Panc1 (cell line): ENCODE measurements at regions not wholly inside any gene's neighbourhood (a gene's known extent, or its start where the extent isn't known, plus 50 kb on each side); places are given as distances from the start of the nearest gene placed in this dataset.

Experiments
- CTCF ChIP-seq: fragments of 450-650 bp; IDR thresholded peaks from 2 replicates; pipeline ENCODE4 v1.5.1; 2017; ENCODE audit warnings: mild to moderate bottlenecking
- POLR2AphosphoS5 ChIP-seq: IDR thresholded peaks from 2 replicates; pipeline ENCODE4 v1.6.1; 2012; ENCODE audit warnings: mild to moderate bottlenecking, low read depth, low read length, moderate library complexity
- REST ChIP-seq, 2 experiments: IDR thresholded peaks; 2 replicates each; pipeline ENCODE4 v1.6.1; 2011 to 2012; ENCODE audit warnings: low read depth in 2 of 2, control low read depth in 1 of 2, low read length in 1 of 2, mild to moderate bottlenecking in 1 of 2, moderate library complexity in 1 of 2; ENCODE audit not compliant: insufficient read depth in 1 of 2
- SIN3A ChIP-seq: IDR thresholded peaks from 2 replicates; pipeline ENCODE4 v1.6.1; 2012; ENCODE audit warnings: low read depth, mild to moderate bottlenecking, low read length, moderate library complexity, borderline replicate concordance; ENCODE audit not compliant: insufficient read depth

- TF ChIP-seq CTCF (no peak), POLR2AphosphoS5 (no peak), REST (IDR thresholded peaks at IDR 0.05; ENCODE audit: insufficient read depth in 1 of 2, low read depth in 2 of 2, low read length in 1 of 2) (no peak), SIN3A (no peak)
These were observed 682.0 kb downstream of the SATB2 start for GRCh38 chr2:198775737-198776136.
